Right lobe of liver (tissue), 6 donors: ENCODE measurements at regions not wholly inside any gene's neighbourhood (a gene's known extent, or its start where the extent isn't known, plus 50 kb on each side); places are given as distances from the start of the nearest gene placed in this dataset.

Experiments
- ATAC-seq, 4 donors: fragments of 200-7000 bp; cut with Tn5 transposase; one replicate each; pipeline ENCODE4 v1.9.1; 2020; ENCODE audit warnings: mild to moderate bottlenecking in 4 of 4, moderate library complexity in 4 of 4
- DNase-seq, 3 donors: peaks; one replicate each; pipeline ENCODE4 v3.0.0-alpha.2; 2020
- H3K27ac ChIP-seq, 3 donors: fragments of 200-600 bp; one replicate each; pipeline ENCODE4 v1.8.0; 2022
- H3K27me3 ChIP-seq, 2 donors: fragments of 200-600 bp; one replicate each; pipeline ENCODE4 v1.8.0; 2022
- H3K36me3 ChIP-seq, 4 donors: fragments of 200-600 bp; sonication (generic) in 1 of 4; one replicate each; pipeline versions ENCODE4 v1.5.1 to v1.8.0; 2017 to 2022; ENCODE audit warnings: control low read depth in 1 of 4
- H3K4me1 ChIP-seq, 4 donors: fragments of 200-600 bp; sonication (generic) in 1 of 4; one replicate each; pipeline versions ENCODE4 v1.5.1 to v1.8.0; 2017 to 2022; ENCODE audit warnings: control low read depth in 1 of 4
- H3K4me3 ChIP-seq, 3 donors: fragments of 200-600 bp; one replicate each; pipeline ENCODE4 v1.8.0; 2022
- H3K9me3 ChIP-seq, 4 donors: fragments of 200-600 bp; sonication (generic) in 1 of 4; one replicate each; pipeline versions ENCODE4 v1.5.1 to v1.8.0; 2017 to 2022; ENCODE audit warnings: control low read depth in 1 of 4
- CTCF ChIP-seq, 4 donors: fragments of 200-600 bp in 3 of 4; fragments of 450-650 bp in 1 of 4; IDR thresholded peaks; one replicate each; pipeline versions ENCODE4 v1.5.1 to v1.8.0; 2016 to 2022; ENCODE audit warnings: antibody characterized with exemption in 4 of 4, mild to moderate bottlenecking in 2 of 4
- POLR2A ChIP-seq: fragments of 450-650 bp; IDR thresholded peaks from one replicate; pipeline ENCODE4 v1.6.1; 2017; ENCODE audit warnings: antibody characterized with exemption, mild to moderate bottlenecking
- WGBS: methylation state at CpG from one replicate; pipeline ENCODE4 v1.1.6; 2018; ENCODE audit warnings: low coverage, low lambda C conversion rate; ENCODE audit not compliant: insufficient coverage; ENCODE audit errors: missing lambda C conversion rate; 5-methylcytosine and 5-hydroxymethylcytosine counted together
- intact Hi-C, 2 donors: fragments of 100-400 bp; cut with DNase I; formaldehyde crosslinking; loops; one replicate each; pipeline versions ENCODE4 v1.11.2 to v1.14.1; 2022
- donor health status: DM: no; HTN: yes; CAD: no.
- donor health status: DM: no; HTN: no; CAD: no.
- donor health status: DM: no; HTN: no; CAD: no.
- donor health status: DM: no; HTN: yes; CAD: no.
- donor health status: DM: no; HTN: yes; CAD: no.

DNA sequence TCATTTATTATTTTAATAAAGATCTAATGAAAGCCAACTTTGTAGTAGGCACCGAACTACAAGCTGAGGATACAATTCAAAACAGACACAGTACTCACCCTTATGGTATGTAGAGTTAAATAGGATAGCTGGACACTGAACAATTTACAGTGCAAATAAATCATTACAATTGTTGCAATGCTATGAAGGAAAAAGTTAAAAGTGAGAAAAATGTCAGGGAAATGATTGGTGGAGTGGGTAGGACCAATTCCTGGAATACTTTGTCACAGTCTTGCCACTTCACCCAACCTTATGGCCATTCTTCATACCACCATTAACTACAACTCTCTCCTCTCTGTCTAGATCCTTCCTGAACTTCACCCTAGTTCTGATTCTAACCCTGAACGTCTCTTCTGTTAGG, 70.1 kb upstream of the CCSER1 start:
- H3K36me3 ChIP-seq: no peaks in the 10 kb centered on the region
- DNase-seq: no peak
- intact Hi-C loops: no loop called here
- no peak overlapping the region for H3K4me3 ChIP-seq
- H3K4me1 ChIP-seq: no peaks in the 10 kb centered on the region
- TF ChIP-seq POLR2A (no peak), CTCF (IDR thresholded peaks at IDR 0.05) (no peak)
- no peaks in the 10 kb centered on the region for H3K9me3 ChIP-seq
- H3K27ac ChIP-seq: no peak overlapping the region
- 40% methylated on average over 2 of the region's 2 CpGs for WGBS
- no peaks in the 10 kb centered on the region for H3K27me3 ChIP-seq
- no peak for ATAC-seq

GRCh38 chr4:90060039-90060438, 67.2 kb upstream of the CCSER1 start:
- Histone ChIP-seq H3K27ac (no peak overlapping the region), H3K36me3 (no peaks in the 10 kb centered on the region), H3K27me3 (no peaks in the 10 kb centered on the region), H3K9me3 (no peaks in the 10 kb centered on the region), H3K4me1 (no peaks in the 10 kb centered on the region), H3K4me3 (no peak overlapping the region)
- 57% methylated on average over 4 of the region's 4 CpGs for WGBS
- DNase-seq (no peak), ATAC-seq (no peak)
- TF ChIP-seq CTCF (IDR thresholded peaks at IDR 0.05) (no peak), POLR2A (no peak)
- intact Hi-C loops: no loop called here

DNA sequence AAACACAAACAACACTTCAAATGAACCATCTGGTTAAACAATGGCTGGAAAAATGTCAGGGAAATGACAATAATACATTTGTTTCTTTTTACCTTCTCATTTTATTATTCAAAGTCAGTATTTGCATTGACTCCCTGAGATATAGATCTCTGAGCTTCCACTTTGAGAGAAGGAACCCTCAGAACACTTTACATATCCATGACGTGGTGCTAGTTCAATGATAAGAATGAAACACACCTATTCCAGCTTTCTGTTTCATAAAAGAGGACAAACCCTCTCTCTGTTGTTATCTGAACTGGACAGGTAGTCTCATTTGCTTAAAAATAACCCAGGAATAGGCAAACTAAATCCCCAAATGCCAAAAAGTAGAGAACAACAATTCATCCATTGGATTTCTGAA, 65.3 kb upstream of the CCSER1 start:
- WGBS: 19% methylated on average over 1 of the region's 1 CpG

GRCh38 chr4:90064196-90064595, 63.0 kb upstream of the CCSER1 start:
- Histone ChIP-seq H3K36me3 (no peaks in the 10 kb centered on the region), H3K27me3 (no peaks in the 10 kb centered on the region), H3K9me3 (no peaks in the 10 kb centered on the region), H3K27ac (no peak overlapping the region), H3K4me1 (no peaks in the 10 kb centered on the region), H3K4me3 (no peak overlapping the region)
- intact Hi-C loops: no loop called here
- no peak for DNase-seq
- 46% methylated on average over 4 of the region's 4 CpGs for WGBS
- TF ChIP-seq CTCF (IDR thresholded peaks at IDR 0.05): no peak
- TF ChIP-seq POLR2A: no peak
- ATAC-seq: no peak

More for the DNA sequence above, 65.3 kb upstream of the CCSER1 start:
- TF ChIP-seq CTCF (IDR thresholded peaks at IDR 0.05) (no peak), POLR2A (no peak)
- Histone ChIP-seq H3K36me3 (no peaks in the 10 kb centered on the region), H3K4me3 (no peak overlapping the region), H3K9me3 (no peaks in the 10 kb centered on the region), H3K4me1 (no peaks in the 10 kb centered on the region), H3K27ac (no peak overlapping the region), H3K27me3 (no peaks in the 10 kb centered on the region)
- intact Hi-C loops: no loop called here
- ATAC-seq: no peak
- no peak for DNase-seq

GRCh38 chr4:90069151-90069550, 58.0 kb upstream of the CCSER1 start:
- TF ChIP-seq CTCF (IDR thresholded peaks at IDR 0.05): no peak
- no peak for TF ChIP-seq POLR2A
- 73% methylated on average over 1 of the region's 1 CpG for WGBS
- intact Hi-C loops: no loop called here

More at GRCh38 chr4:90069151-90069550, 58.0 kb upstream of the CCSER1 start:
- Histone ChIP-seq H3K36me3 (no peaks in the 10 kb centered on the region), H3K4me1 (no peaks in the 10 kb centered on the region), H3K4me3 (no peak overlapping the region), H3K27ac (no peak overlapping the region), H3K27me3 (no peaks in the 10 kb centered on the region), H3K9me3 (no peaks in the 10 kb centered on the region)
- DNase-seq (no peak), ATAC-seq (no peak)
